DMS53 treated with DMSO at 0.1 percent for 48 hours (cell line): ENCODE measurements at regions not wholly inside any gene's neighbourhood (a gene's known extent, or its start where the extent isn't known, plus 50 kb on each side); places are given as distances from the start of the nearest gene placed in this dataset.

Experiments used
- DNase-seq: peaks from one replicate; lab custom pipeline; 2025; ENCODE audit not compliant: unreplicated experiment; lab: John Stamatoyannopoulos, UW

GRCh38 chr6:95352064-95352795, 225.1 kb upstream of the MANEA start:
- DNase-seq = no peak

- DNase-seq = no peak
Observed at GRCh38 chr6:95354551-95354950, 222.8 kb upstream of the MANEA start.

GRCh38 chr6:95357380-95358020, 219.8 kb upstream of the MANEA start:
- no peak for DNase-seq

- DNase-seq = peak; percentile 23
Observed at GRCh38 chr6:95364016-95364604, 213.2 kb upstream of the MANEA start.

GRCh38 chr6:95365454-95365853, 211.9 kb upstream of the MANEA start:
- no peak for DNase-seq

- DNase-seq = no peak
Observed at GRCh38 chr6:95366414-95366813, 210.9 kb upstream of the MANEA start.

GRCh38 chr6:95383878-95384277, 193.5 kb upstream of the MANEA start:
- no peak for DNase-seq

- no peak for DNase-seq
Observed at GRCh38 chr6:95384988-95385387, 192.3 kb upstream of the MANEA start.

GRCh38 chr6:95387845-95388244, 189.5 kb upstream of the MANEA start:
- DNase-seq = no peak

GRCh38 chr6:95404777-95405176, 172.6 kb upstream of the MANEA start:
- no peak for DNase-seq

GRCh38 chr6:95408111-95408510, 169.2 kb upstream of the MANEA start:
- DNase-seq = no peak

- DNase-seq = no peak
Observed at GRCh38 chr6:95410168-95410567, 167.2 kb upstream of the MANEA start.

GRCh38 chr6:95413789-95414188, 163.5 kb upstream of the MANEA start:
- no peak for DNase-seq

- DNase-seq = no peak
Observed at GRCh38 chr6:95417856-95418255, 159.5 kb upstream of the MANEA start.

- DNase-seq = no peak
Observed at GRCh38 chr6:95420792-95421191, 156.5 kb upstream of the MANEA start.

GRCh38 chr6:95423331-95423730, 154.0 kb upstream of the MANEA start:
- DNase-seq = no peak

- DNase-seq = peak; percentile 54
Observed at GRCh38 chr6:95431637-95432228, 145.6 kb upstream of the MANEA start.

- DNase-seq = no peak
Observed at GRCh38 chr6:95439741-95440140, 137.6 kb upstream of the MANEA start.

GRCh38 chr6:95448208-95448607, 129.1 kb upstream of the MANEA start:
- DNase-seq = no peak

- no peak for DNase-seq
Observed at GRCh38 chr6:95469511-95469910, 107.8 kb upstream of the MANEA start.

GRCh38 chr6:95478941-95479340, 98.4 kb upstream of the MANEA start:
- DNase-seq = no peak

- no peak for DNase-seq
Observed at GRCh38 chr6:95487817-95488216, 89.5 kb upstream of the MANEA start.
